Common myeloid progenitor, CD34-positive (primary cell): ENCODE measurements at regions not wholly inside any gene's neighbourhood (a gene's known extent, or its start where the extent isn't known, plus 50 kb on each side); places are given as distances from the start of the nearest gene placed in this dataset.

ENCODE experiments used
- CTCF ChIA-PET: fragments of 350-600 bp; sonication (Branson Sonifier 250); formaldehyde crosslinking; loops from one replicate; lab custom pipeline; 2021; ENCODE audit warnings: antibody characterized with exemption; lab: Charles Lee
- POLR2A ChIA-PET: fragments of 350-600 bp; sonication (Branson Sonifier 250); formaldehyde crosslinking; loops from one replicate; lab custom pipeline; 2021; ENCODE audit warnings: antibody characterized with exemption; lab: Charles Lee
- DNase-seq, 3 donors: peaks; one replicate each; pipeline versions ENCODE4 v3.0.0 to v3.0.0-alpha.2; 2013
- H3K27ac ChIP-seq, 2 experiments: 1 replicate in 1 of 2; 2 replicates in 1 of 2; pipeline ENCODE4 v1.7.0; 2013; ENCODE audit warnings: inconsistent platforms in 2 of 2, low read length in 2 of 2, mild to moderate bottlenecking in 2 of 2, low read depth in 1 of 2, moderate library complexity in 1 of 2; ENCODE audit not compliant: severe bottlenecking in 2 of 2, insufficient read depth in 1 of 2, poor library complexity in 1 of 2
- H3K27me3 ChIP-seq, 5 experiments: replicated peaks in 2 of 5; 1 replicate in 3 of 5; 2 replicates in 2 of 5; pipeline versions ENCODE4 v1.6.1 to v1.7.0; 2013; ENCODE audit warnings: low read length in 4 of 5, mild to moderate bottlenecking in 2 of 5, moderate library complexity in 2 of 5, inconsistent platforms in 1 of 5; ENCODE audit not compliant: insufficient read depth in 5 of 5, control insufficient read depth in 4 of 5
- H3K36me3 ChIP-seq, 4 experiments: 1 replicate in 2 of 4; 2 replicates in 2 of 4; pipeline versions ENCODE4 v1.6.1 to v1.7.0; 2013; ENCODE audit warnings: low read length in 3 of 4, control low read depth in 1 of 4, mild to moderate bottlenecking in 1 of 4; ENCODE audit not compliant: control insufficient read depth in 4 of 4, insufficient read depth in 4 of 4
- H3K4me1 ChIP-seq, 4 experiments: 1 replicate in 3 of 4; 2 replicates in 1 of 4; pipeline versions ENCODE4 v1.6.1 to v1.7.1; 2013; ENCODE audit warnings: low read length in 3 of 4, mild to moderate bottlenecking in 3 of 4, control low read depth in 1 of 4, inconsistent platforms in 1 of 4, moderate library complexity in 1 of 4; ENCODE audit not compliant: control insufficient read depth in 4 of 4, insufficient read depth in 4 of 4; ENCODE audit errors: control extremely low read depth in 1 of 4
- H3K4me3 ChIP-seq, 7 experiments: 1 replicate in 4 of 7; 2 replicates in 3 of 7; pipeline versions ENCODE4 v1.5.1 to v1.7.0; 2013; ENCODE audit warnings: mild to moderate bottlenecking in 7 of 7, low read length in 6 of 7, moderate library complexity in 6 of 7, inconsistent platforms in 2 of 7, low read depth in 2 of 7, control low read depth in 1 of 7; ENCODE audit not compliant: insufficient read depth in 4 of 7, control insufficient read depth in 1 of 7; ENCODE audit errors: extremely low read depth in 1 of 7
- H3K9me3 ChIP-seq, 5 experiments: 1 replicate in 4 of 5; 2 replicates in 1 of 5; pipeline versions ENCODE4 v1.6.1 to v1.7.1; 2013; ENCODE audit warnings: low read length in 4 of 5, mild to moderate bottlenecking in 2 of 5, inconsistent platforms in 1 of 5, low read depth in 1 of 5, moderate library complexity in 1 of 5; ENCODE audit not compliant: control insufficient read depth in 4 of 5, insufficient read depth in 2 of 5; ENCODE audit errors: control extremely low read depth in 1 of 5
- WGBS: methylation state at CpG from one replicate; pipeline ENCODE4 v1.1.5; 2013; ENCODE audit not compliant: insufficient coverage; 5-methylcytosine and 5-hydroxymethylcytosine counted together

DNA sequence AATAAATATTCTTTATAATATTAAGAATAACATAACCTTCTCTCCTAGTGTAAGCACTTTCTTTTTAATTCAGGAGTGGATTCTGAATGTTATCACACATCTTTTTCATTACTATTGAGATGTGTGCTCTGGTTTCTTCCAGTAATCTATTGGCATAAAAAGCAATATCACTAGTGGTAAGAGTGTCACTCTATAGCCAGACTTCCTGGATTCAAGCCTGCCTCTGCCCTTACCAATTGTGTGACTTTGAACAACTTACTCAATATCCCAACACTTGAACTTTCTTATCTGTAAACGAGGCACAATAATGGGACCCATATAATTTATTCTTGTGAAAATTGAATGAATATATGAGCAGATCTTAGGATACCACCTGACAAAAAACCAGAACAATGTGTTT is 71.0 kb downstream of the SEM1 start:
- whole genome bisulfite sequencing: no CpG with 5 or more reads among the region's 1 CpG
- ChIA-PET POLR2A (no interaction called here), CTCF (no interaction called here)
- DNase-seq: no peak
- Histone ChIP-seq H3K36me3 (no peaks in the 10 kb centered on the region), H3K27me3 (peaks cover 0 to 2% (median 0%) of the 10 kb centered on the region in 5 experiments), H3K4me3 (no peak overlapping the region), H3K27ac (no peak overlapping the region), H3K4me1 (no peaks in the 10 kb centered on the region), H3K9me3 (no peaks in the 10 kb centered on the region)

DNA sequence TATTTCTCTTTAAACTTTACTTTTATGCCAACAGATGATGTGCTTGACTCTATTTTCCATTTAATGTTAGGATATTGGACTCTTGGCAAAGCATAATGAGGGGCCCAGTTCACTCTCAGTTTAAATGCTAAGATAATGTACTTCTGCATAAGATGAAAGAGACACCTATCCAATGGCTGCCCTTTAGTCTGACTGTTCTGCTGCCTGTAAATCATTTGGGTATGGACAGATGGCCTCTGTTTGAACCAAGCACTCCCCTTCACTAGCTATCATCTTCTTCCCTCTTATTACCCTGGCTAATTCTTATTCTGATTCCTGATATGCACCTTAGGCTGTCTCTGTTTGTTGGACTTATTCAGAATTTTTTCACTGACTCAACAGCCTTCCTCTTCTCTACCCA is 72.1 kb downstream of the SEM1 start:
- CTCF ChIA-PET: no interaction called here
- Histone ChIP-seq H3K27me3 (peaks cover 0 to 2% (median 0%) of the 10 kb centered on the region in 5 experiments), H3K4me1 (no peaks in the 10 kb centered on the region), H3K4me3 (no peak overlapping the region), H3K27ac (no peak overlapping the region), H3K9me3 (no peaks in the 10 kb centered on the region), H3K36me3 (no peaks in the 10 kb centered on the region)
- DNase-seq: no peak
- POLR2A ChIA-PET: no interaction called here

GRCh38 chr7:96636979-96637378 is 72.7 kb downstream of the SEM1 start:
- H3K27ac ChIP-seq: no peak overlapping the region
- peaks cover 0 to 2% (median 0%) of the 10 kb centered on the region in 5 experiments for H3K27me3 ChIP-seq
- no peak overlapping the region for H3K4me3 ChIP-seq
- 78% methylated on average over 3 of the region's 3 CpGs for WGBS
- ChIA-PET CTCF (no interaction called here), POLR2A (no interaction called here)
- no peaks in the 10 kb centered on the region for H3K9me3 ChIP-seq
- no peak for DNase-seq
- H3K36me3 ChIP-seq: no peaks in the 10 kb centered on the region
- no peaks in the 10 kb centered on the region for H3K4me1 ChIP-seq

GRCh38 chr7:96636342-96636860 is 73.2 kb downstream of the SEM1 start:
- Histone ChIP-seq H3K27ac (no peak overlapping the region), H3K27me3 (peaks cover 0 to 2% (median 0%) of the 10 kb centered on the region in 5 experiments), H3K9me3 (no peaks in the 10 kb centered on the region), H3K4me3 (no peak overlapping the region), H3K4me1 (no peaks in the 10 kb centered on the region), H3K36me3 (no peaks in the 10 kb centered on the region)
- ChIA-PET CTCF (no interaction called here), POLR2A (no interaction called here)
- DNase-seq: no peak
- WGBS: 100% methylated on average over 1 of the region's 1 CpG

- Histone ChIP-seq H3K36me3 (no peaks in the 10 kb centered on the region), H3K4me3 (no peak overlapping the region), H3K27me3 (peaks cover 0 to 5% (median 0%) of the 10 kb centered on the region in 5 experiments), H3K27ac (no peak overlapping the region), H3K4me1 (no peaks in the 10 kb centered on the region), H3K9me3 (peaks cover 0 to 4% (median 3%) of the 10 kb centered on the region in 5 experiments)
- whole genome bisulfite sequencing: 100% methylated on average over 2 of the region's 2 CpGs
- CTCF ChIA-PET: no interaction called here
- no peak for DNase-seq
- POLR2A ChIA-PET: no interaction called here
These were observed 79.8 kb downstream of the SEM1 start for GRCh38 chr7:96629884-96630283.

DNA sequence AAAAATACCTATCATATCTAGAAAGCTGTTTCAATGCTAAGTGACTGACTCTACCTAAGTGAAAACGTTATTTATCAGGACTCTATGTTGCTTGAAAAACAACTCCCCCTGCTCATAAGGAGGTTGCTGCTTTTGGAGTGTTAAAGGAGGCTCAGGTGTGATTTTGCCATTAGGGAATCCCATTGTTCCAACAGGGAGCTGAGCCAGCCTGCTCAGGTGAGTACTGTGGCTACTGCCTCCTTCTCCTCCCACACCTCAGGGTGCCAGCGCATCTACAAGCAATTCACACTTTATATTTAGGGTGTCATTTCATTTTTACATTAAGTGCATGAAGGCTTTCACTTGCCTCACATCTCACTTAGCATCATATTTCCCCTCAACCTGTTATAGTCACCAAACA is 84.7 kb downstream of the SEM1 start:
- Histone ChIP-seq H3K9me3 (peaks cover 0 to 5% (median 1%) of the 10 kb centered on the region in 5 experiments), H3K4me3 (no peak overlapping the region), H3K4me1 (no peaks in the 10 kb centered on the region), H3K36me3 (no peaks in the 10 kb centered on the region), H3K27me3 (peaks cover 0 to 4% (median 0%) of the 10 kb centered on the region in 5 experiments), H3K27ac (no peak overlapping the region)
- 40% methylated on average over 1 of the region's 2 CpGs for WGBS
- POLR2A ChIA-PET: no interaction called here
- no peak for DNase-seq
- CTCF ChIA-PET: no interaction called here

- ChIA-PET POLR2A (no interaction called here), CTCF (no interaction called here)
- H3K27me3 ChIP-seq: peaks cover 0 to 3% (median 0%) of the 10 kb centered on the region in 5 experiments
- no peak overlapping the region for H3K4me3 ChIP-seq
- DNase-seq: no peak
- H3K36me3 ChIP-seq: no peaks in the 10 kb centered on the region
- no peak overlapping the region for H3K27ac ChIP-seq
- H3K4me1 ChIP-seq: no peaks in the 10 kb centered on the region
- H3K9me3 ChIP-seq: peaks cover 0 to 5% (median 0%) of the 10 kb centered on the region in 5 experiments
These were observed 87.7 kb downstream of the SEM1 start for GRCh38 chr7:96621932-96622331.
